ENCODE measurements at regions not wholly inside any gene's neighbourhood (a gene's known extent, or its start where the extent isn't known, plus 50 kb on each side); places are given as distances from the start of the nearest gene placed in this dataset.

DNA sequence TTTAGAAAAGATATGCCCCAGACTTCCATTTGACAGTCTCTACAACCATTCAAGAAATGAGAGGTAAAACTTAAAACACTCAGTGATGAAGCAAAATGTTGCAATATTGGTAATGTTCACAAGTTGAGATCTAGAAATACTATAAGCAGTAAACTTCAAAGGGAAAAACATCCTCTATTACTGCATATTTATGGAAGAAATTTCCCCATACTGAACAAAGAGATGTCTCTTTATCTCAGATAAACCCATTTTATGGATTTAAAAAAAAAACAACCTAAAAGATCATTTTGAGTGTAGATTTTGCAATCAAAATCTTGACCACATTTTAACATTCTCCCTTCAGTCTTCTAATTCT, 177.8 kb upstream of the TAB2 start:
- TF ChIP-seq POLR2A (IDR thresholded peaks at IDR 0.05) (no peak), POLR2AphosphoS5 (IDR thresholded peaks at IDR 0.05) (no peak)

All from breast epithelium (tissue), 3 donors.